ENCODE measurements at regions not wholly inside any gene's neighbourhood (a gene's known extent, or its start where the extent isn't known, plus 50 kb on each side); places are given as distances from the start of the nearest gene placed in this dataset.

GRCh38 chr15:87527875-87528274 lies 728.7 kb downstream of the NTRK3 start:
- TF ChIP-seq POLR2A (IDR thresholded peaks at IDR 0.05; ENCODE audit: low read depth, low read length) (no peak), POLR2AphosphoS5 (IDR thresholded peaks at IDR 0.05; ENCODE audit: low read depth, low read length) (no peak), TAF1 (IDR thresholded peaks at IDR 0.05; ENCODE audit: low read depth, low read length) (no peak)
